CD14-positive monocyte (primary cell): ENCODE measurements at regions not wholly inside any gene's neighbourhood (a gene's known extent, or its start where the extent isn't known, plus 50 kb on each side); places are given as distances from the start of the nearest gene placed in this dataset.

Experiments
- DNase-seq, 3 donors: peaks; one replicate each; pipeline ENCODE4 v3.0.0-alpha.2; 2011 to 2022
- H2AFZ ChIP-seq: 2 replicates; pipeline ENCODE4 v1.6.0; 2012; ENCODE audit warnings: mild to moderate bottlenecking, low read depth, low read length, inconsistent platforms; ENCODE audit not compliant: insufficient read depth, poor library complexity, severe bottlenecking
- H3K27ac ChIP-seq, 2 donors: 1 replicate in 1 of 2; 2 replicates in 1 of 2; pipeline ENCODE4 v1.5.1; 2012 to 2013; ENCODE audit warnings: low read length in 2 of 2, control low read depth in 1 of 2, inconsistent platforms in 1 of 2, low read depth in 1 of 2, mild to moderate bottlenecking in 1 of 2
- H3K27me3 ChIP-seq, 2 donors: one replicate each; pipeline versions ENCODE4 v1.6.0 to v1.6.1; 2011 to 2013; ENCODE audit warnings: low read length in 2 of 2; ENCODE audit not compliant: control insufficient read depth in 2 of 2, insufficient read depth in 2 of 2
- H3K36me3 ChIP-seq, 2 donors: replicated peaks in 1 of 2; 1 replicate in 1 of 2; 2 replicates in 1 of 2; pipeline versions ENCODE4 v1.5.1 to v1.6.1; 2012 to 2013; ENCODE audit warnings: low read length in 2 of 2, control low read depth in 1 of 2, inconsistent platforms in 1 of 2, mild to moderate bottlenecking in 1 of 2; ENCODE audit not compliant: insufficient read depth in 2 of 2, control insufficient read depth in 1 of 2
- H3K4me1 ChIP-seq, 2 donors: 1 replicate in 1 of 2; 2 replicates in 1 of 2; pipeline versions ENCODE4 v1.5.1 to v1.6.1; 2012 to 2013; ENCODE audit warnings: low read length in 2 of 2, control low read depth in 1 of 2, inconsistent platforms in 1 of 2, mild to moderate bottlenecking in 1 of 2, moderate library complexity in 1 of 2; ENCODE audit not compliant: insufficient read depth in 2 of 2, control insufficient read depth in 1 of 2
- H3K4me2 ChIP-seq: replicated peaks from 2 replicates; pipeline ENCODE3; 2012; ENCODE audit warnings: low read length, moderate library complexity, mild to moderate bottlenecking; ENCODE audit not compliant: poor library complexity, severe bottlenecking; ENCODE audit errors: extremely low read depth
- H3K4me3 ChIP-seq, 3 experiments: fragments of 200-600 bp in 1 of 3; sonication (generic) in 1 of 3; replicated peaks in 1 of 3; 1 replicate in 2 of 3; 2 replicates in 1 of 3; pipeline ENCODE4 v1.5.1; 2011 to 2013; ENCODE audit warnings: low read length in 3 of 3, mild to moderate bottlenecking in 3 of 3, control low read depth in 2 of 3, low read depth in 2 of 3, inconsistent platforms in 1 of 3, moderate library complexity in 1 of 3
- H3K79me2 ChIP-seq: 2 replicates; pipeline ENCODE4 v1.6.0; 2012; ENCODE audit warnings: mild to moderate bottlenecking, control low read depth, inconsistent platforms, low read length, moderate library complexity; ENCODE audit not compliant: insufficient read depth
- H3K9ac ChIP-seq: 2 replicates; pipeline ENCODE4 v1.6.0; 2017; ENCODE audit warnings: low read length, mild to moderate bottlenecking; ENCODE audit not compliant: insufficient read depth, poor library complexity, severe bottlenecking
- H3K9me3 ChIP-seq, 2 donors: replicated peaks in 1 of 2; 1 replicate in 1 of 2; 2 replicates in 1 of 2; pipeline versions ENCODE4 v1.5.1 to v1.6.1; 2012 to 2013; ENCODE audit warnings: low read length in 2 of 2, control low read depth in 1 of 2; ENCODE audit not compliant: control insufficient read depth in 1 of 2, insufficient read depth in 1 of 2
- H4K20me1 ChIP-seq: 2 replicates; pipeline ENCODE4 v1.6.0; 2012; ENCODE audit warnings: mild to moderate bottlenecking, low read length, control low read depth, moderate library complexity; ENCODE audit not compliant: insufficient read depth
- H3K27ac Mint-ChIP-seq, 7 donors: one replicate each; pipeline ENCODE4 v1.8.0; 2020; ENCODE audit warnings: mild to moderate bottlenecking in 7 of 7, mixed read lengths in 7 of 7, moderate library complexity in 6 of 7, inconsistent platforms in 2 of 7
- H3K27me3 Mint-ChIP-seq, 3 donors: one replicate each; pipeline ENCODE4 v1.8.0; 2021 to 2022; ENCODE audit warnings: low read depth in 3 of 3, mild to moderate bottlenecking in 3 of 3, mixed read lengths in 3 of 3, moderate library complexity in 3 of 3, inconsistent platforms in 1 of 3
- H3K36me3 Mint-ChIP-seq, 2 donors: one replicate each; pipeline ENCODE4 v1.8.0; 2020; ENCODE audit warnings: mixed read lengths in 2 of 2, inconsistent platforms in 1 of 2, mild to moderate bottlenecking in 1 of 2
- H3K4me1 Mint-ChIP-seq: one replicate; pipeline ENCODE4 v1.8.0; 2020; ENCODE audit warnings: mild to moderate bottlenecking, mixed read lengths
- H3K4me3 Mint-ChIP-seq, 2 donors: one replicate each; pipeline ENCODE4 v1.8.0; 2020; ENCODE audit warnings: mild to moderate bottlenecking in 2 of 2, mixed read lengths in 2 of 2, moderate library complexity in 1 of 2
- H3K9me3 Mint-ChIP-seq, 7 donors: one replicate each; pipeline ENCODE4 v1.8.0; 2020 to 2022; ENCODE audit warnings: mixed read lengths in 7 of 7, mild to moderate bottlenecking in 6 of 7, moderate library complexity in 6 of 7, inconsistent platforms in 2 of 7
- CTCF ChIP-seq: fragments of 200-600 bp; IDR thresholded peaks from one replicate; pipeline ENCODE4 v1.8.0; 2022; ENCODE audit warnings: antibody characterized with exemption, mild to moderate bottlenecking
- WGBS: methylation state at CpG from one replicate; pipeline ENCODE4 v1.1.5; 2013; ENCODE audit warnings: missing lambda C conversion rate; ENCODE audit not compliant: insufficient coverage; 5-methylcytosine and 5-hydroxymethylcytosine counted together
- intact Hi-C, 2 donors: fragments of 100-400 bp; cut with micrococcal nuclease; formaldehyde crosslinking; loops; one replicate each; pipeline versions ENCODE4 v1.15.0 to v1.15.1; 2023

- WGBS: 79% methylated on average over 6 of the region's 8 CpGs
- H3K27me3 Mint-ChIP-seq: no peaks in the 10 kb centered on the region
- no peaks in the 10 kb centered on the region for H3K27me3 ChIP-seq
- no peaks in the 10 kb centered on the region for H3K36me3 Mint-ChIP-seq
- H3K4me1 ChIP-seq: no peaks in the 10 kb centered on the region
- no peak overlapping the region for H3K27ac ChIP-seq
- H3K4me3 ChIP-seq: no peak overlapping the region
- H3K9me3 Mint-ChIP-seq: no peaks in the 10 kb centered on the region
- no peaks in the 10 kb centered on the region for H4K20me1 ChIP-seq
- H3K79me2 ChIP-seq: no peaks in the 10 kb centered on the region
- no peaks in the 10 kb centered on the region for H3K9me3 ChIP-seq
- intact Hi-C loops: no loop called here
- H3K4me1 Mint-ChIP-seq: no peaks in the 10 kb centered on the region
- H3K4me2 ChIP-seq: no peak overlapping the region
- H3K9ac ChIP-seq: no peak overlapping the region
- H2AFZ ChIP-seq: no peak overlapping the region
- no peak for DNase-seq
- no peaks in the 10 kb centered on the region for H3K36me3 ChIP-seq
- H3K4me3 Mint-ChIP-seq: no peak overlapping the region
- peak overlapping the region in 1 of 7 donors; percentile 46 for H3K27ac Mint-ChIP-seq
- TF ChIP-seq CTCF: no peak
Observed at GRCh38 chr5:74469234-74469994, 171.1 kb downstream of the ENC1 start.

GRCh38 chr5:74468421-74468820, 172.1 kb downstream of the ENC1 start:
- H3K4me2 ChIP-seq: no peak overlapping the region
- no peaks in the 10 kb centered on the region for H3K36me3 Mint-ChIP-seq
- no peaks in the 10 kb centered on the region for H3K27me3 ChIP-seq
- H4K20me1 ChIP-seq: no peaks in the 10 kb centered on the region
- no peaks in the 10 kb centered on the region for H3K4me1 Mint-ChIP-seq
- WGBS: 83% methylated on average over 2 of the region's 5 CpGs
- H2AFZ ChIP-seq: no peak overlapping the region
- H3K9me3 Mint-ChIP-seq: no peaks in the 10 kb centered on the region
- no peak overlapping the region for H3K9ac ChIP-seq
- no peaks in the 10 kb centered on the region for H3K79me2 ChIP-seq
- TF ChIP-seq CTCF: no peak
- no peaks in the 10 kb centered on the region for H3K9me3 ChIP-seq
- intact Hi-C loops: no loop called here
- no peak overlapping the region for H3K27ac ChIP-seq
- no peak for DNase-seq
- no peak overlapping the region for H3K4me3 ChIP-seq
- no peaks in the 10 kb centered on the region for H3K4me1 ChIP-seq
- H3K27ac Mint-ChIP-seq: peak overlapping the region in 2 of 7 donors; percentile 4
- no peaks in the 10 kb centered on the region for H3K27me3 Mint-ChIP-seq
- no peak overlapping the region for H3K4me3 Mint-ChIP-seq
- no peaks in the 10 kb centered on the region for H3K36me3 ChIP-seq
